AG04450 (cell line): ENCODE measurements at regions not wholly inside any gene's neighbourhood (a gene's known extent, or its start where the extent isn't known, plus 50 kb on each side); places are given as distances from the start of the nearest gene placed in this dataset.

ENCODE experiments used
- CTCF ChIA-PET: fragments of 300-600, 350-600 bp; formaldehyde crosslinking; extraction: SDS; loops from one replicate; lab custom pipeline; 2022; ENCODE audit warnings: antibody characterized with exemption, inconsistent platforms; lab: Charles Lee
- POLR2A ChIA-PET: fragments of 350-600 bp; formaldehyde crosslinking; extraction: SDS; loops from one replicate; lab custom pipeline; 2021; ENCODE audit warnings: antibody characterized with exemption, inconsistent platforms; lab: Yijun Ruan, JAX
- DNase-seq: peaks from one replicate; pipeline ENCODE4 v3.0.0-alpha.2; 2011; ENCODE audit warnings: low read depth, low spot score
- H3K27ac ChIP-seq: one replicate; pipeline ENCODE4 v1.5.1; 2012; ENCODE audit warnings: low read depth, low read length, control low read depth
- H3K27me3 ChIP-seq: one replicate; pipeline ENCODE4 v1.6.0; 2012; ENCODE audit warnings: low read length; ENCODE audit not compliant: control insufficient read depth, insufficient read depth
- H3K4me3 ChIP-seq: 2 replicates; pipeline ENCODE4 v1.5.1; 2011; ENCODE audit warnings: mild to moderate bottlenecking, low read depth, low read length, control low read depth
- H3K9me3 ChIP-seq: 2 replicates; pipeline ENCODE4 v1.5.1; 2012; ENCODE audit warnings: low read length; ENCODE audit not compliant: control insufficient read depth, insufficient read depth
- CTCF ChIP-seq: IDR thresholded peaks from 2 replicates; pipeline ENCODE4 v1.5.1; 2011; ENCODE audit warnings: low read depth, low read length, control low read depth, inconsistent platforms

- ChIA-PET CTCF (interaction anchor here (0.9 kb wide), 1 partner anchor 30 kb away, joined by 3 read pairs; no protein-coding TSS in a partner anchor), POLR2A (no interaction called here)
- TF ChIP-seq CTCF = no peak
- no peak overlapping the region for H3K27ac ChIP-seq
- no peak for DNase-seq
- no peaks in the 10 kb centered on the region for H3K9me3 ChIP-seq
- H3K4me3 ChIP-seq = no peak overlapping the region
- no peaks in the 10 kb centered on the region for H3K27me3 ChIP-seq
Observed at GRCh38 chr20:11235058-11235457, 561.3 kb upstream of the JAG1 start.

GRCh38 chr20:11242320-11242719 lies 568.5 kb upstream of the JAG1 start:
- CTCF ChIA-PET = interaction anchor here (0.6 to 1.8 kb wide), 3 partner anchors 37 to 302 kb away, joined by 3 to 4 read pairs (median 4); no protein-coding TSS in a partner anchor

GRCh38 chr20:11245431-11245830 lies 571.6 kb upstream of the JAG1 start:
- no peak for TF ChIP-seq CTCF
- ChIA-PET CTCF (interaction anchor here (0.8 kb wide), 1 partner anchor 693 kb away, joined by 3 read pairs; no protein-coding TSS in a partner anchor), POLR2A (no interaction called here)
- Histone ChIP-seq H3K9me3 (no peaks in the 10 kb centered on the region), H3K27ac (no peak overlapping the region), H3K27me3 (no peaks in the 10 kb centered on the region), H3K4me3 (no peak overlapping the region)
- no peak for DNase-seq

More at GRCh38 chr20:11242320-11242719, 568.5 kb upstream of the JAG1 start:
- TF ChIP-seq CTCF = no peak
- H3K4me3 ChIP-seq = no peak overlapping the region
- H3K27ac ChIP-seq = no peak overlapping the region
- POLR2A ChIA-PET = no interaction called here
- no peaks in the 10 kb centered on the region for H3K27me3 ChIP-seq
- no peaks in the 10 kb centered on the region for H3K9me3 ChIP-seq
- DNase-seq = no peak

GRCh38 chr20:11246251-11246775 lies 572.5 kb upstream of the JAG1 start:
- ChIA-PET CTCF (interaction anchor here (0.8 kb wide), 1 partner anchor 694 kb away, joined by 3 read pairs; no protein-coding TSS in a partner anchor), POLR2A (no interaction called here)
- no peak for DNase-seq
- H3K27me3 ChIP-seq = no peaks in the 10 kb centered on the region
- H3K27ac ChIP-seq = no peak overlapping the region
- no peak overlapping the region for H3K4me3 ChIP-seq
- no peaks in the 10 kb centered on the region for H3K9me3 ChIP-seq
- TF ChIP-seq CTCF = no peak

- no peak for DNase-seq
- ChIA-PET POLR2A (no interaction called here), CTCF (no interaction called here)
- TF ChIP-seq CTCF = no peak
- Histone ChIP-seq H3K4me3 (no peak overlapping the region), H3K27ac (no peak overlapping the region), H3K27me3 (no peaks in the 10 kb centered on the region), H3K9me3 (no peaks in the 10 kb centered on the region)
Observed at GRCh38 chr20:11247046-11248010, 573.5 kb upstream of the JAG1 start.
